IMR-90 (cell line): ENCODE measurements at regions not wholly inside any gene's neighbourhood (a gene's known extent, or its start where the extent isn't known, plus 50 kb on each side); places are given as distances from the start of the nearest gene placed in this dataset.

ENCODE experiments used
- ATAC-seq: fragments of 200-7000 bp; cut with Tn5 transposase; 2 replicates; pipeline ENCODE4 v1.9.1; 2020; ENCODE audit warnings: low read depth, mild to moderate bottlenecking, moderate library complexity
- BruUV-seq: library from RNA; stranded (reverse); fragments of 400-500 nt; replicated peaks from 2 replicates; lab custom pipeline; 2021; lab: Mats Ljungman, UMichigan
- CTCF ChIA-PET: fragments of 300-600 bp; formaldehyde crosslinking; extraction: SDS; loops from one replicate; lab custom pipeline; 2021; ENCODE audit warnings: antibody characterized with exemption; lab: Yijun Ruan, JAX
- POLR2A ChIA-PET: fragments of 300-600 bp; sonication (Branson Sonifier 250); formaldehyde crosslinking; loops from one replicate; lab custom pipeline; 2022; ENCODE audit warnings: antibody characterized with exemption; ENCODE audit not compliant: unreplicated experiment; lab: Charles Lee
- DNase-seq: peaks from one replicate; pipeline ENCODE4 v3.0.0; 2013
- H2AFZ ChIP-seq: replicated peaks from 2 replicates; pipeline ENCODE3; 2013; ENCODE audit warnings: low read length, mild to moderate bottlenecking; ENCODE audit not compliant: poor library complexity
- H2AK5ac ChIP-seq: 2 replicates; pipeline ENCODE4 v1.6.1; 2013; ENCODE audit warnings: low read depth, low read length, inconsistent platforms
- H2AK9ac ChIP-seq: replicated peaks from 2 replicates; pipeline ENCODE3; 2013; ENCODE audit warnings: mild to moderate bottlenecking, low read depth, low read length, moderate library complexity; ENCODE audit not compliant: poor library complexity
- H2BK120ac ChIP-seq: 2 replicates; pipeline ENCODE4 v1.6.1; 2013; ENCODE audit warnings: low read depth, low read length, inconsistent platforms
- H2BK15ac ChIP-seq: 3 replicates; pipeline ENCODE4 v1.6.1; 2013; ENCODE audit warnings: low read depth, low read length, inconsistent platforms
- H2BK20ac ChIP-seq: 2 replicates; pipeline ENCODE4 v1.6.1; 2013; ENCODE audit warnings: low read depth, mild to moderate bottlenecking, inconsistent platforms, low read length, moderate library complexity
- H2BK5ac ChIP-seq: 2 replicates; pipeline ENCODE4 v1.6.1; 2013; ENCODE audit warnings: mild to moderate bottlenecking, low read depth, low read length, inconsistent platforms; ENCODE audit not compliant: poor library complexity, severe bottlenecking
- H3K14ac ChIP-seq: replicated peaks from 2 replicates; pipeline ENCODE4 v1.6.1; 2013; ENCODE audit warnings: low read depth, low read length, inconsistent platforms
- H3K18ac ChIP-seq: 2 replicates; pipeline ENCODE4 v1.6.1; 2013; ENCODE audit warnings: low read depth, low read length, control low read depth
- H3K23ac ChIP-seq: 2 replicates; pipeline ENCODE4 v1.6.1; 2013; ENCODE audit warnings: low read depth, low read length, inconsistent platforms
- H3K27ac ChIP-seq: 2 replicates; pipeline ENCODE4 v1.5.1; 2013; ENCODE audit warnings: mild to moderate bottlenecking, control low read depth, low read length; ENCODE audit not compliant: insufficient read depth
- H3K27me3 ChIP-seq: 2 replicates; pipeline ENCODE4 v1.6.1; 2013; ENCODE audit warnings: low read length; ENCODE audit not compliant: control insufficient read depth, insufficient read depth
- H3K36me3 ChIP-seq: 2 replicates; pipeline ENCODE4 v1.6.1; 2013; ENCODE audit warnings: low read length, mixed read lengths; ENCODE audit not compliant: control insufficient read depth, insufficient read depth
- H3K4ac ChIP-seq: 2 replicates; pipeline ENCODE4 v1.6.1; 2013; ENCODE audit warnings: low read depth, low read length, inconsistent platforms
- H3K4me1 ChIP-seq: 2 replicates; pipeline ENCODE4 v1.6.1; 2013; ENCODE audit warnings: low read length, mixed read lengths; ENCODE audit not compliant: control insufficient read depth, insufficient read depth
- H3K4me2 ChIP-seq: 2 replicates; pipeline ENCODE4 v1.6.1; 2013; ENCODE audit warnings: low read depth, mild to moderate bottlenecking, control low read depth, low read length, moderate library complexity
- H3K4me3 ChIP-seq: 2 replicates; pipeline ENCODE4 v1.5.1; 2013; ENCODE audit warnings: low read depth, mild to moderate bottlenecking, control low read depth, low read length, moderate library complexity; ENCODE audit not compliant: insufficient read depth
- H3K56ac ChIP-seq: 2 replicates; pipeline ENCODE4 v1.6.1; 2013; ENCODE audit warnings: low read length, inconsistent platforms; ENCODE audit not compliant: insufficient read depth; ENCODE audit errors: extremely low read depth
- H3K79me1 ChIP-seq, 2 experiments: 2 replicates each; pipeline ENCODE4 v1.6.1; 2013; ENCODE audit warnings: low read length in 2 of 2, inconsistent platforms in 1 of 2, low read depth in 1 of 2
- H3K9ac ChIP-seq: 2 replicates; pipeline ENCODE4 v1.6.1; 2013; ENCODE audit warnings: low read depth, low read length, control low read depth
- H3K9me1 ChIP-seq: 2 replicates; pipeline ENCODE4 v1.6.1; 2013; ENCODE audit warnings: low read length, inconsistent platforms; ENCODE audit not compliant: insufficient read depth
- H3K9me3 ChIP-seq: 2 replicates; pipeline ENCODE4 v1.6.1; 2013; ENCODE audit warnings: low read length; ENCODE audit not compliant: control insufficient read depth, insufficient read depth
- H4K20me1 ChIP-seq: 2 replicates; pipeline ENCODE4 v1.6.1; 2013; ENCODE audit warnings: low read length, inconsistent platforms; ENCODE audit not compliant: insufficient read depth
- H4K5ac ChIP-seq: 2 replicates; pipeline ENCODE4 v1.6.1; 2013; ENCODE audit warnings: mild to moderate bottlenecking, low read depth, low read length, control low read depth
- H4K8ac ChIP-seq, 2 experiments: 2 replicates each; pipeline ENCODE4 v1.6.1; 2013; ENCODE audit warnings: low read depth in 2 of 2, low read length in 2 of 2, control low read depth in 1 of 2, inconsistent platforms in 1 of 2
- H4K91ac ChIP-seq: 2 replicates; pipeline ENCODE4 v1.6.1; 2013; ENCODE audit warnings: low read depth, low read length, inconsistent platforms; ENCODE audit not compliant: insufficient read depth
- BHLHE40 ChIP-seq: fragments of 150-350 bp; IDR thresholded peaks from 2 replicates; pipeline ENCODE4 v1.6.1; 2016; ENCODE audit warnings: mild to moderate bottlenecking, low read depth, low read length
- CEBPB ChIP-seq: IDR thresholded peaks from 2 replicates; pipeline ENCODE4 v1.6.1; 2012; ENCODE audit warnings: low read depth, low read length, improper control_type of control experiment
- CHD1 ChIP-seq: IDR thresholded peaks from 2 replicates; pipeline ENCODE4 v1.6.1; 2012; ENCODE audit warnings: low read depth, low read length, improper control_type of control experiment
- CTCF ChIP-seq: conservative IDR thresholded peaks from 2 replicates; pipeline ENCODE4 v1.5.1; 2012; ENCODE audit warnings: mild to moderate bottlenecking, low read depth, low read length, improper control_type of control experiment
- ELK1 ChIP-seq: fragments of 150-350 bp; IDR thresholded peaks from 2 replicates; pipeline ENCODE4 v1.6.1; 2016; ENCODE audit warnings: low read depth, mild to moderate bottlenecking, low read length, moderate library complexity, borderline replicate concordance
- FOS ChIP-seq: fragments of 150-350 bp; IDR thresholded peaks from 2 replicates; pipeline ENCODE4 v1.6.1; 2016; ENCODE audit warnings: low read depth, low read length
- MAFK ChIP-seq: IDR thresholded peaks from 2 replicates; pipeline ENCODE4 v1.6.1; 2012; ENCODE audit warnings: low read depth, low read length, improper control_type of control experiment
- MAZ ChIP-seq: IDR thresholded peaks from 2 replicates; pipeline ENCODE4 v1.6.1; 2012; ENCODE audit warnings: low read depth, mild to moderate bottlenecking, low read length, improper control_type of control experiment, moderate library complexity, borderline replicate concordance
- MXI1 ChIP-seq: IDR thresholded peaks from 2 replicates; pipeline ENCODE4 v1.6.1; 2012; ENCODE audit warnings: low read depth, mild to moderate bottlenecking, low read length, moderate library complexity, borderline replicate concordance
- NFE2L2 ChIP-seq: fragments of 150-350 bp; IDR thresholded peaks from 2 replicates; pipeline ENCODE4 v1.6.1; 2016; ENCODE audit warnings: low read depth, mild to moderate bottlenecking, low read length
- POLR2A ChIP-seq: IDR thresholded peaks from 2 replicates; pipeline ENCODE4 v1.6.1; 2012; ENCODE audit warnings: mild to moderate bottlenecking, low read depth, low read length
- RAD21 ChIP-seq: IDR thresholded peaks from 2 replicates; pipeline ENCODE4 v1.6.1; 2012; ENCODE audit warnings: low read length, improper control_type of control experiment
- RCOR1 ChIP-seq: IDR thresholded peaks from 2 replicates; pipeline ENCODE4 v1.6.1; 2012; ENCODE audit warnings: mild to moderate bottlenecking, low read length, improper control_type of control experiment; ENCODE audit not compliant: insufficient replicate concordance
- RFX5 ChIP-seq: IDR thresholded peaks from 2 replicates; pipeline ENCODE4 v1.8.0; 2012; ENCODE audit warnings: low read depth, mild to moderate bottlenecking, low read length, moderate library complexity
- SMC3 ChIP-seq: fragments of 150-350 bp; IDR thresholded peaks from 2 replicates; pipeline ENCODE4 v1.6.1; 2016; ENCODE audit warnings: low read depth, mild to moderate bottlenecking, antibody characterized with exemption, low read length, moderate library complexity
- USF2 ChIP-seq: fragments of 150-350 bp; IDR thresholded peaks from 2 replicates; pipeline ENCODE4 v1.6.1; 2017; ENCODE audit warnings: mild to moderate bottlenecking, antibody characterized with exemption, low read length, low read depth
- WGBS, 2 experiments: methylation state at CpG; one replicate each; pipeline versions ENCODE4 v1.1.5 to v1.1.7; 2013; ENCODE audit warnings: missing lambda C conversion rate in 2 of 2; ENCODE audit not compliant: insufficient read length in 1 of 2; ENCODE audit errors: extremely low coverage in 2 of 2; 5-methylcytosine and 5-hydroxymethylcytosine counted together
- dilution Hi-C: fragments of 300-500 bp; cut with HindIII; formaldehyde crosslinking; loops from one replicate; pipeline ENCODE4 v1.14.3; 2018; ENCODE audit warnings: low sequenced_read_pairs; ENCODE audit not compliant: unreplicated experiment
- in situ Hi-C: fragments of 300-500 bp; cut with MboI; formaldehyde crosslinking; loops from 3 replicates; pipeline ENCODE4 v1.14.3; 2019; ENCODE audit warnings: low sequenced_read_pairs, inconsistent platforms, mixed read lengths
- intact Hi-C: fragments of 100-400 bp; cut with micrococcal nuclease; formaldehyde crosslinking; loops from 2 replicates; pipeline ENCODE4 v1.10.0; 2022

- no peak overlapping the region for H3K23ac ChIP-seq
Measured at GRCh38 chr5:166926138-166926537, 1365.3 kb upstream of the WWC1 start.

More at GRCh38 chr5:166926138-166926537, 1365.3 kb upstream of the WWC1 start:
- ChIA-PET CTCF (no interaction called here), POLR2A (no interaction called here)
- ATAC-seq = no peak
- no peak overlapping the region for H2AK9ac ChIP-seq
- BruUV-seq = no TSS peak
- H3K4me3 ChIP-seq = no peak overlapping the region
- H3K14ac ChIP-seq = no peak overlapping the region
- H2BK5ac ChIP-seq = no peak overlapping the region
- H3K4me2 ChIP-seq = no peak overlapping the region
- intact Hi-C loops (no loop called here), dilution Hi-C loops (no loop called here), in situ Hi-C loops (no loop called here)
- no peak overlapping the region for H2BK120ac ChIP-seq
- no peaks in the 10 kb centered on the region for H3K27me3 ChIP-seq
- no peak overlapping the region for H2AFZ ChIP-seq
- H3K9me3 ChIP-seq = peaks cover 10% of the 10 kb centered on the region
- H3K4ac ChIP-seq = no peak overlapping the region
- no peak for TF ChIP-seq RAD21
- no peak for TF ChIP-seq CEBPB
- TF ChIP-seq MAZ = no peak
- TF ChIP-seq BHLHE40 = no peak
- TF ChIP-seq RCOR1 = no peak
- TF ChIP-seq RFX5 = no peak
- no peak for TF ChIP-seq ELK1
- TF ChIP-seq POLR2A = no peak
- no peak for TF ChIP-seq CHD1
- no peak for TF ChIP-seq MXI1
- TF ChIP-seq SMC3 = no peak
- TF ChIP-seq NFE2L2 = no peak
- TF ChIP-seq CTCF = no peak
- no peak for TF ChIP-seq USF2
- TF ChIP-seq FOS = no peak
- TF ChIP-seq MAFK = no peak
- no peak overlapping the region for H3K56ac ChIP-seq
- H3K4me1 ChIP-seq = no peaks in the 10 kb centered on the region
- H3K9ac ChIP-seq = no peak overlapping the region
- H2AK5ac ChIP-seq = no peak overlapping the region
- no peak overlapping the region for H4K91ac ChIP-seq
- no peaks in the 10 kb centered on the region for H3K79me1 ChIP-seq
- H4K20me1 ChIP-seq = no peaks in the 10 kb centered on the region
- H3K18ac ChIP-seq = no peak overlapping the region
- no peak overlapping the region for H3K27ac ChIP-seq
- no peak overlapping the region for H4K8ac ChIP-seq
- H4K5ac ChIP-seq = no peak overlapping the region
- H2BK20ac ChIP-seq = no peak overlapping the region
- no peaks in the 10 kb centered on the region for H3K36me3 ChIP-seq
- 88% methylated on average over 6 of the region's 11 CpGs; no CpG with 5 or more reads in 1 of the 2 experiments for WGBS, 2 experiments
- no peak overlapping the region for H2BK15ac ChIP-seq
- no peak for DNase-seq
- no peaks in the 10 kb centered on the region for H3K9me1 ChIP-seq
